ENCODE measurements at regions not wholly inside any gene's neighbourhood (a gene's known extent, or its start where the extent isn't known, plus 50 kb on each side); places are given as distances from the start of the nearest gene placed in this dataset.

- TF ChIP-seq EZH2 (IDR thresholded peaks at IDR 0.05; ENCODE audit: borderline replicate concordance, control insufficient read depth, low read depth, low read length) (peak; percentile 81; the same call in 1 of the 2 replicates), NRF1 (conservative IDR thresholded peaks at IDR 0.05; ENCODE audit: low read depth, low read length) (no peak), CREB1 (IDR thresholded peaks at IDR 0.05; ENCODE audit: low read depth) (no peak), MEF2A (IDR thresholded peaks at IDR 0.05; ENCODE audit: insufficient read depth, low read depth, low read length) (no peak), TARDBP (IDR thresholded peaks at IDR 0.05; ENCODE audit: borderline replicate concordance) (no peak), RCOR1 (conservative IDR thresholded peaks at IDR 0.05; ENCODE audit: low read depth, low read length) (no peak), CTCF (IDR thresholded peaks at IDR 0.05 in 2 of 3, conservative IDR thresholded peaks at IDR 0.05 in 1 of 3; ENCODE audit: control insufficient read depth in 2 of 3, extremely low read depth in 1 of 3, insufficient read depth in 1 of 3, low read depth in 3 of 3, low read length in 3 of 3) (no peak), TAF1 (IDR thresholded peaks at IDR 0.05; ENCODE audit: borderline replicate concordance, low read depth, low read length) (no peak), MAX (IDR thresholded peaks at IDR 0.05; ENCODE audit: low read depth, low read length) (no peak), NFXL1 (IDR thresholded peaks at IDR 0.05; ENCODE audit: borderline replicate concordance) (no peak), FOS (IDR thresholded peaks at IDR 0.05; ENCODE audit: borderline replicate concordance, extremely low read depth, insufficient read length) (no peak), MXI1 (IDR thresholded peaks at IDR 0.05; ENCODE audit: low read depth, low read length) (no peak), RAD21 (IDR thresholded peaks at IDR 0.05; ENCODE audit: insufficient read depth, low read depth, low read length) (no peak)
Measured at GRCh38 chr1:90834354-90834885, 117.3 kb upstream of the BARHL2 start.
